HG03432 (cell line): ENCODE measurements at regions not wholly inside any gene's neighbourhood (a gene's known extent, or its start where the extent isn't known, plus 50 kb on each side); places are given as distances from the start of the nearest gene placed in this dataset.
A peak's percentile ranks its signal among the peaks of the same experiment; 100 is the strongest.
"Not testable (repeated sequence)": the region's sequence is repeated elsewhere in the genome, so short reads cannot be mapped to it uniquely, and the experiment has no call there.

Experiments used
- ATAC-seq: cut with Tn5 transposase; IDR thresholded peaks from one replicate; pipeline ENCODE4 v1.9.1; 2021; ENCODE audit warnings: mild to moderate bottlenecking, moderate library complexity; ENCODE audit not compliant: unreplicated experiment

DNA sequence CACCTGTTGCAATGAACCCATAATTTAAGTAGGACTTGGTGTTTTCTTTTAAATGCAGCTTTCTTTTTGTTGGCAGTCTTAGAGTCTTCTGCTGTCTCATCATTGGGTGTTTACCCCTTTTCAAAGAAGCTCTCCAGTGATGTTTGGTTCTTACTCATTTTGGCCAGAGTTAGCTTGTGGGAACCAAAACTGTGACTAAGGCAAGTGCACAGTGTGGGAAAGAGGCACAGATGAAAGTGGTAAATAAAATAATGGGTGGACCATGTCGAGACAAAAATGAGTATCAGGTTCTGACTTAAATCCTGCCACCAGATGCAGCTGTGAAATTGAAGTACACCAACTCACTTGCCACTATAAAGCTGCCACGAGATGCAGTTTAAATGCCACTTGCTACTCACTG is 615.4 kb upstream of the MIS18BP1 start:
- ATAC-seq: peak; percentile 83

DNA sequence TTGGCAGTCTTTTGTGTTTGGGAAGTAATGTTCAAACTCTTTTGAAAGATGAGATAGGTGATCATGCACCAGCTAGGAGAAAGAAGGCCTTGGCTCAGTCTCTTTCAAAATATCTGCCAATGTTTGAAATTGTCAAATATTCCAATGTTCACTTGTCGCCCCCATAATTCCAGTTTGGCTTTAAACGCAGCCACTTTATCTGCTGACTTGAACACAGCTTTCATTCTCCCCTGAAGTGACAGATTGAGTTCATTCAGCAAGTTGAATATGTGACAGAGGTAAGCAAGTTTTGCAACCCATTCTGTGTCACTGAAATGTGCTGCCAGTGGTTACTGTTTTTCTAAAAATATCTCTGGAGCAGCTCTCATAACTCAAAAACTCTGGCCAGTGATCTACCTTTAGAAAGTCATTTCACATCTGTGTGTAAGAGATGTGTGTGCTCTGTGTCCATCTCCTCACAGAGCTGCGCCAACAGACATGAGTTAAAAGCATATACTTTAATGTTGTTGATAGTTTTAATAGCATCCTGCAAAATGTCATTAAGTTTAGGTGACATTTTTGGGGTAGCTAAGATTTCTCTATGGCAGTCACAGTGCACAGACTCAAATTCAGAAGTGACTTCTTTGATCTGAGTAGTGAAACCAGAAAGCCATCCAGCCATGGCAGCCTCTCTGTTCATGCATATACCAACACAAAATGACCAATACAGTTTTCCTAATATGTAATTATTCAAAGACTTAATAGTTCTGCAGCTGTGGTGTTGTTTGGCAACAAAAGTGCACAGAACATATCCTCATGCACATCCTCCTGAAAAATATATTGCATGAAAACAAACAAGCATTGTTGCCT is 614.3 kb upstream of the MIS18BP1 start:
- peak; percentile 77 for ATAC-seq

DNA sequence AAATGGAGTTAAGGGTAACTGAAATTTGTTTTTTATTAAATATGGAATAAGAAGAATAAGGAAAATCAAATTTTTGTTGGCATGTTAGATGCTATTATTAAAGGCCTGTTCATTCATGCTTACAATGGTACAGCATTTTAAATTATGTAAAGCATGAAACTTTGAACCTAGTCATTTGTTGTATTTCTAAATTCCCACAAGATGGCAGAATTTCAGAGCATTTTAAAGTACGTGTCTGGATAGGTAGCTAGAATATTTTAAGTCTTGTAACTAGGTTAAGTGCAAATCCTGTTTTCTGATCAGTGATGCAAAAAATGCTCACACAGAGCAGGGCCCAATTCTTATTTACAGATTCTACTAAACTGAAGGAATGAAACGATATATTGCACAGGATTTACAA is 585.6 kb upstream of the MIS18BP1 start:
- no peak for ATAC-seq

DNA sequence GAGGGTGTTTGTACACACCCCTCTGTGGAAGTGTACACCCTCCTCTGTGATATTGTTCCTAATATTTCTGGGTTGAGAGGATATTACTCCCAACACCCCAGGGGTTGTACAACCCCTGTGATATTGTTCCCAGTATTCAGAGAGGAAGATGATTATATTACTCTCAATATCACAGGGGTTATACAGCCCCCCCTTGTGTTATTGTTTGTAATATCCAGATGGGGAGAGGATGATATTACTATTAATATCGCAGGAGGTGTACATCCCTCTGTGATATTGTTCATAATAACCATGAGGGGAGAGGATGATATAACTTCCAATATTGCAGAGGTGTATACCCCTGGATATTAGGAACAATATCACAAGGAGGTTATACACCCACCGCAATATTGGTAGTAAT is 566.1 kb upstream of the MIS18BP1 start:
- ATAC-seq: no peak

GRCh38 chr14:45811155-45811554 is 558.2 kb upstream of the MIS18BP1 start:
- no peak for ATAC-seq

- peak; percentile 76 for ATAC-seq
These were observed 557.3 kb upstream of the MIS18BP1 start for GRCh38 chr14:45810152-45810872.

DNA sequence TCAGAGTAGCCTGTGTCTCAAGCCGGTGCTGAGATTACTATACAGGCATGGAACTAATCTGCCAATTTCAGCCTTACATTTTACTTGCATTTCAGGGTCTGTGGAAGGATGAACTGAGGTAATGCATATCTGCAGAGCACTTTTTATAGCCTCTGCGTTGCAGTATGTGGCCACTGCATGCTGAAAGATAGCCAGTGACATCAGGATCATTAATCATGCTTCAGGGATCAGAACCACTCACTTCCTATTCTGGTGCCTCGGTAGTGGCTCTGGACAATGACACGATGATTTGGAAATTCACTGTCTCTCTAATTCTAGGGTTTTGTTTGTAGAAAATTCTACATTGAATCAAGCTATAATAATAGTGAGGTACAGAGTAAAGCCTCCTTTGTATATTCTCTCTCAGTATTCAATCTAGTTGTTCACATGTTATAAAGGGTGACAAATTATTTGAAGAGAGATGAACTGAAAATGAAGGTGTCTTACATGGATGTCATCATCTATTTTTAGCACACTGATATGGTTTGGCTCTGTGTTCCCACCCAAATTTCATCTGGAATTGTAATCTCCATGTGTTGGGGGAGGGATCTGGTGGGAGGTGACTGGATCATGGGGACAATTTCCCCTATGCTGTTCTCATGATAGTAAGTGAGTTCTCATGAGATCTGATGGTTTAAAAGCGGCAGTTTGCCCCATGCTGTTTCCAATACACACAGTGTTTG is 554.3 kb upstream of the MIS18BP1 start:
- ATAC-seq: no peak

GRCh38 chr14:45799511-45799910 is 546.5 kb upstream of the MIS18BP1 start:
- ATAC-seq: no peak

- ATAC-seq: no peak
These were observed 545.7 kb upstream of the MIS18BP1 start for GRCh38 chr14:45798659-45799058.

- ATAC-seq: not testable (repeated sequence)
These were observed 543.0 kb upstream of the MIS18BP1 start for GRCh38 chr14:45796006-45796405.

DNA sequence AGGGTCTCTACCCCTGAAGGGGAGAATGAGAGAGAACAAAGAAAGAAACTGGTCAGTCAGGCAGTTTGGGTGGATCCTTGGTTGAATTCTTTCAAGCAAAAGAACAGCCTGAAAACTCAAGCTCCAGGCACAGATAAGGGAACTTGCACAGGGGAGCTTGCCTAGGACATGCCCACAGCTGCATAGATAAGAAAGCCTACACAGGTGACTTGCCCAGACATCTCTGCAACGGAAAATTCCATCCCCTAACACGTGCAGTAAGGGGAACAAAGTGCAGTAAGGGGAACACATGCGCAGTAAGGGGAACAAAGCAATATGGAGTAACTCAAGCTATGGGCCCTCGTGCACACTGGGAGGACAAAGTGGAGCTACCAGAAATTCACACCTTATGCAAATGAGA is 540.1 kb upstream of the MIS18BP1 start:
- ATAC-seq: no peak

DNA sequence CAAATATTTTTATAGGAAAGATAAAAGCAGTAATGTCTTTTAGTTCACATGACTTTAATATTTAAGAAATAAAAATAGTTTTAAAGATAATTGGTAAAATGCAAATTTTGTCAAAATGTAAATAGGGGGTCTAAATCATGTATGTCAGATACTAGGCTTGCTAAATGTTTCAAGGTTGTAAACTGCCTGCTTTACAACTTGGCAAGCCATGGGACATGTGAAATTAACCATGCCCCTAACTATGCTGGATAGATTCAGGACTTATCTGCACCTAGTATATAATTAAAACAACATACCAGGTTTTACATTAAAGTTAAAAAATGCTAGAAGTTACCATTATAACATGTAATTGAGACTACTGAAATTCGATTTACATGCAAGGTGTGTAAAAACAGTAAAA is 537.3 kb upstream of the MIS18BP1 start:
- ATAC-seq: no peak

- no peak for ATAC-seq
These were observed 534.2 kb upstream of the MIS18BP1 start for GRCh38 chr14:45787167-45787566.

GRCh38 chr14:45786266-45786665 is 533.3 kb upstream of the MIS18BP1 start:
- ATAC-seq: no peak

DNA sequence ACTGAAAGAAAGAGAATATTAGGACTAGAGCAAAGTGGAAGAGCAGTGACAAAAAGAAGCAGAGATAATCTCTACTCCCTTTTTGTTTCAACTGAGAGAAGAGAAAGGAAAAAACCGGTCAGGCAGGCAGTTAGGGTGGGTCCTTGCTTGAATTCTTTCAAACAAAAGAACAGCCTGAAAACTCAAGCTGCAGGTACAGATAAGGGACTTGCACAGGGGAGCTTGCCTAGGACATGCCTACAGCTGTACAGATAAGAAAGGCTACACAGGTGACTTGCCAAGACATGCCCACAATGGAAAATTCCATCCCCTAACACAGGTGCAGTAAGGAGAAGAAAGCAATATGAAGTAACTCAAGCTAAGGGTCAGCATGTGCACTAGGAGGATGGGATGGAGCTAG is 532.2 kb upstream of the MIS18BP1 start:
- ATAC-seq: no peak

DNA sequence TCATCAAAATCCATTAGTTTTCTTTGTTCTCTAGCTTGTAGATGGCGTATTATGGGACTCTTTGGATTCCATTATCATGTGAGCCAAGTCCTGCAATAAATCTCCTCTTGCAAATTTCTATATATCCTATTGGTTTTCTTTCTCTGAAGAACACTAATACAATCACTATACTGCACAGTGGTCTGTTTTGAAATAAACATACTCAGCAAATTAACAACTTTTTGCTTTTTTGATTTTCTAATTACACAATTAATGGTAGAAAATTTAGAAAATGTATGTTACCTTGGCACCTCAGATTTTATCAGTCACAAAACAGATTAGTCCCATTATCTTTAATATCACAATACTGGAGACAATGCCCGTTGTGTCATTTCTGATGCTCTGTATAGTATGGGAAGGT is 513.2 kb upstream of the MIS18BP1 start:
- ATAC-seq: no peak

GRCh38 chr14:45757655-45758054 is 504.7 kb upstream of the MIS18BP1 start:
- ATAC-seq: no peak

- not testable (repeated sequence) for ATAC-seq
These were observed 503.4 kb upstream of the MIS18BP1 start for GRCh38 chr14:45756412-45756811.

- ATAC-seq: no peak
These were observed 490.9 kb upstream of the MIS18BP1 start for GRCh38 chr14:45743884-45744283.

DNA sequence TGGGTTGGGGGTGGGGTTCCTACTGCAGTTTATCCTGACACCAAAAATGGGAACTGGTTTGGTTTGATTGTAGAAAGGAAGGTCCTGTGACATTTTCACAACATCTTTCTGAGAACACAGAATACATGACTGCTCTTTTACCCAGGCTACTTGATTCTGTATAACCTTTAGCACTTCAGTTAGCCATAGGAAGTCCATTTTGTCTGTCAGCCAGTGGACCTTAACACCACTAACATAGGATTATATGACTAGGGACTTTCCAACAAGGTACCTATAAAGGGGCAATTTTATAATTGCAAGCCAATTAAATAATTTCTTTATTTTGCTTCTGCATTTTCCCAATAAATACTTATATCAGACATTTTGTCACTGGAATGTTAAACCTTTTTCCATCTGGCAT is 489.2 kb upstream of the MIS18BP1 start:
- no peak for ATAC-seq

DNA sequence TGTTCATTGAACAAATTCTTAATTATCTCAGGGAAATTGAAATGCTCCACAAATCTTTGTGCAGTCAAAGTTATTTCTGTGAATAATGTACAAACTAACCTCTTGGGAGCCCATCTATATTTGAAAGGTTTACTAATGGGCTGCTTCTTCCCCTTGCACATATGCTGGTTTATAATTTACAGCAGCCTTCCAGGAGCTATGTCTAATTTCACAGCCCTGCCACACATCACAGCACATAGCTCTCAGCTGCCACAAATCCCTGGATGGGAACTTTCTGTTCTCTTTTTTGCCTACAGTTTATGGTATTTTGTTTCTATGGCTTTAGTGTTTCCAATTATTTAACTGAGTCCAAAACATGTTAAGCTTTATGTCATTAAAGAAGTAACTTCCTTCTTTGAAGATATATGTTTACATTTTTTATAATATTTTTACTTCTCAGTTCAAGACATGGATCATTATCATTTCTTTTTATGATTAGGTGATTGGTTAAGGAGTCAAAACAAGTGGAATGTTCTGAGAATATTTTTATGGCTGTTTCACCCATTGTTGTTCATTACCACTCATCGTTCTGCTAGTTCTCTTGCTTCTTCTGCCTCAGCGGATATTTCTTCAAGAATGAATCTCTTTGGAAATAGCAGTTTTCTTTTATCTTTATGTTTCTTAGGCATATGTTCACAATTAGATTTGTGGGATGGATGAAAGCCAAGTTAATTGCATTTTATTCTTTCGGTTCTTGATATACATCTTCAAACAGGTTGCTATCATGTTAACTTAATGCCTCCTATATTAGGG is 475.6 kb upstream of the MIS18BP1 start:
- ATAC-seq: no peak
